Panc1 (cell line): ENCODE measurements at regions not wholly inside any gene's neighbourhood (a gene's known extent, or its start where the extent isn't known, plus 50 kb on each side); places are given as distances from the start of the nearest gene placed in this dataset.

Experiments used
- ATAC-seq: fragments of 200-7000 bp; cut with Tn5 transposase; 2 replicates; pipeline ENCODE4 v1.9.1; 2020; ENCODE audit warnings: mild to moderate bottlenecking, moderate library complexity
- BruUV-seq: library from RNA; stranded (reverse); fragments of 400-500 nt; replicated peaks from 2 replicates; lab custom pipeline; 2021; lab: Mats Ljungman, UMichigan
- CTCF ChIA-PET: fragments of 300-600 bp; sonication (Branson Sonifier 250); formaldehyde crosslinking; loops from one replicate; lab custom pipeline; 2022; ENCODE audit warnings: antibody characterized with exemption; lab: Charles Lee
- POLR2A ChIA-PET: fragments of 300-600 bp; sonication (Branson Sonifier 250); formaldehyde crosslinking; loops from one replicate; lab custom pipeline; 2022; ENCODE audit warnings: antibody characterized with exemption; lab: Charles Lee
- DNase-seq: peaks from one replicate; pipeline ENCODE4 v3.0.0-alpha.2; 2010; ENCODE audit warnings: low read depth, low spot score
- H3K27ac ChIP-seq: 2 replicates; pipeline ENCODE4 v1.5.1; 2011; ENCODE audit warnings: mild to moderate bottlenecking, low read length, inconsistent platforms
- H3K27me3 ChIP-seq: fragments of 200-500 bp; sonication (Bioruptor generic); 2 replicates; pipeline ENCODE4 v1.6.0; 2014; ENCODE audit warnings: low read length, inconsistent platforms; ENCODE audit not compliant: control insufficient read depth, insufficient read depth
- H3K36me3 ChIP-seq: fragments of 200-500 bp; sonication (Bioruptor generic); 2 replicates; pipeline ENCODE4 v1.5.1; 2014; ENCODE audit warnings: inconsistent platforms, mild to moderate bottlenecking, low read length, moderate library complexity; ENCODE audit not compliant: control insufficient read depth, insufficient read depth
- H3K4me1 ChIP-seq: 2 replicates; pipeline ENCODE4 v1.5.1; 2011; ENCODE audit warnings: inconsistent platforms, mild to moderate bottlenecking, low read length, moderate library complexity; ENCODE audit not compliant: control insufficient read depth, insufficient read depth
- H3K4me3 ChIP-seq, 2 experiments: 2 replicates each; pipeline ENCODE4 v1.5.1; 2011 to 2012; ENCODE audit warnings: low read depth in 2 of 2, low read length in 2 of 2, mild to moderate bottlenecking in 2 of 2, inconsistent platforms in 1 of 2, moderate library complexity in 1 of 2
- H3K9me3 ChIP-seq: fragments of 200-500 bp; sonication (Bioruptor generic); 2 replicates; pipeline ENCODE4 v1.5.1; 2014; ENCODE audit warnings: low read depth, mild to moderate bottlenecking, inconsistent platforms, low read length, moderate library complexity; ENCODE audit not compliant: control insufficient read depth, insufficient read depth
- CTCF ChIP-seq: fragments of 450-650 bp; IDR thresholded peaks from 2 replicates; pipeline ENCODE4 v1.5.1; 2017; ENCODE audit warnings: mild to moderate bottlenecking
- POLR2AphosphoS5 ChIP-seq: IDR thresholded peaks from 2 replicates; pipeline ENCODE4 v1.6.1; 2012; ENCODE audit warnings: mild to moderate bottlenecking, low read depth, low read length, moderate library complexity
- REST ChIP-seq, 2 experiments: IDR thresholded peaks; 2 replicates each; pipeline ENCODE4 v1.6.1; 2011 to 2012; ENCODE audit warnings: low read depth in 2 of 2, control low read depth in 1 of 2, low read length in 1 of 2, mild to moderate bottlenecking in 1 of 2, moderate library complexity in 1 of 2; ENCODE audit not compliant: insufficient read depth in 1 of 2
- SIN3A ChIP-seq: IDR thresholded peaks from 2 replicates; pipeline ENCODE4 v1.6.1; 2012; ENCODE audit warnings: low read depth, mild to moderate bottlenecking, low read length, moderate library complexity, borderline replicate concordance; ENCODE audit not compliant: insufficient read depth
- TCF7L2 ChIP-seq: IDR thresholded peaks from 2 replicates; pipeline ENCODE4 v1.6.1; 2011; ENCODE audit warnings: mild to moderate bottlenecking, low read depth, low read length, inconsistent platforms
- in situ Hi-C: cut with HindIII; loops from 2 replicates; pipeline ENCODE4 v1.10.0; 2016; ENCODE audit warnings: low sequenced_read_pairs, low pct_unique_long_range_greater_than_20kb
- intact Hi-C: fragments of 100-400 bp; cut with micrococcal nuclease; formaldehyde crosslinking; loops from one replicate; pipeline ENCODE4 v1.10.0; 2022; ENCODE audit not compliant: unreplicated experiment

GRCh38 chr4:25569716-25570115, 85.9 kb upstream of the SLC34A2 start:
- H3K4me3 ChIP-seq: no peak overlapping the region
- CTCF ChIA-PET: no interaction called here
- BruUV-seq: no TSS peak
- H3K9me3 ChIP-seq: no peaks in the 10 kb centered on the region
- intact Hi-C loops (no loop called here), in situ Hi-C loops (no loop called here)
- POLR2A ChIA-PET: no interaction called here
- ATAC-seq (no peak), DNase-seq (no peak)
- H3K4me1 ChIP-seq: no peaks in the 10 kb centered on the region
- H3K27ac ChIP-seq: no peak overlapping the region
- no peaks in the 10 kb centered on the region for H3K27me3 ChIP-seq
- H3K36me3 ChIP-seq: no peaks in the 10 kb centered on the region
- TF ChIP-seq SIN3A: no peak
- TF ChIP-seq REST (IDR thresholded peaks at IDR 0.05; ENCODE audit: insufficient read depth in 1 of 2, low read depth in 2 of 2, low read length in 1 of 2): no peak
- no peak for TF ChIP-seq POLR2AphosphoS5
- TF ChIP-seq TCF7L2: no peak
- no peak for TF ChIP-seq CTCF

- intact Hi-C loops (loop anchor here (1.0 kb wide), 1 partner anchor 26 kb away; no protein-coding TSS in a partner anchor), in situ Hi-C loops (no loop called here)
- POLR2A ChIA-PET: no interaction called here
- H3K27me3 ChIP-seq: no peaks in the 10 kb centered on the region
- CTCF ChIA-PET: no interaction called here
- H3K4me3 ChIP-seq: no peak overlapping the region
- H3K27ac ChIP-seq: no peak overlapping the region
- no peak for DNase-seq
- no peak for ATAC-seq
- TF ChIP-seq REST (IDR thresholded peaks at IDR 0.05; ENCODE audit: insufficient read depth in 1 of 2, low read depth in 2 of 2, low read length in 1 of 2) (no peak), POLR2AphosphoS5 (no peak), TCF7L2 (no peak), CTCF (no peak)
- no peaks in the 10 kb centered on the region for H3K36me3 ChIP-seq
- no peaks in the 10 kb centered on the region for H3K9me3 ChIP-seq
- no TSS peak for BruUV-seq
- H3K4me1 ChIP-seq: no peaks in the 10 kb centered on the region
These were observed 80.0 kb upstream of the SLC34A2 start for GRCh38 chr4:25575611-25576010.
